H1 (cell line): ENCODE measurements at regions not wholly inside any gene's neighbourhood (a gene's known extent, or its start where the extent isn't known, plus 50 kb on each side); places are given as distances from the start of the nearest gene placed in this dataset.

Source experiments
- CTCF ChIA-PET: fragments of 300-600 bp; sonication (Branson Sonifier 250); formaldehyde crosslinking; loops from one replicate; lab custom pipeline; 2021; ENCODE audit not compliant: partially characterized antibody; lab: Charles Lee
- POLR2A ChIA-PET: fragments of 300-600 bp; sonication (Branson Sonifier 250); formaldehyde crosslinking; loops from one replicate; lab custom pipeline; 2021; ENCODE audit warnings: inconsistent platforms; ENCODE audit not compliant: partially characterized antibody; lab: Charles Lee
- DNase-seq, 2 experiments: peaks; one replicate each; pipeline versions ENCODE4 v3.0.0 to v3.0.0-alpha.2; 2010 to 2022; ENCODE audit warnings: low spot score in 2 of 2, low read depth in 1 of 2, mixed read lengths in 1 of 2
- FAIRE-seq: peaks from 2 replicates; lab custom pipeline; 2011; peaks lifted over from hg19 to GRCh38; lab: Jason Lieb, UNC
- H2AFZ ChIP-seq: 2 replicates; pipeline ENCODE4 v1.8.1; 2012; ENCODE audit warnings: low read length, inconsistent platforms
- H2AK5ac ChIP-seq: 2 replicates; pipeline ENCODE4 v1.6.1; 2013; ENCODE audit warnings: low read depth, low read length
- H2BK120ac ChIP-seq: replicated peaks from 2 replicates; pipeline ENCODE3; 2013; ENCODE audit warnings: low read depth, low read length, inconsistent platforms
- H2BK12ac ChIP-seq: 2 replicates; pipeline ENCODE4 v1.6.1; 2013; ENCODE audit warnings: low read depth, low read length
- H2BK15ac ChIP-seq: 2 replicates; pipeline ENCODE4 v1.6.1; 2013; ENCODE audit warnings: low read length
- H2BK20ac ChIP-seq: 2 replicates; pipeline ENCODE4 v1.6.1; 2013; ENCODE audit warnings: low read length
- H2BK5ac ChIP-seq: 2 replicates; pipeline ENCODE4 v1.6.1; 2013; ENCODE audit warnings: low read depth, low read length
- H3K14ac ChIP-seq: 2 replicates; pipeline ENCODE4 v1.6.1; 2013; ENCODE audit warnings: inconsistent platforms; ENCODE audit not compliant: insufficient read length
- H3K18ac ChIP-seq: 2 replicates; pipeline ENCODE4 v1.6.1; 2013; ENCODE audit warnings: low read length; ENCODE audit errors: extremely low read depth
- H3K23ac ChIP-seq: 2 replicates; pipeline ENCODE4 v1.6.1; 2013; ENCODE audit warnings: inconsistent platforms; ENCODE audit not compliant: insufficient read length
- H3K23me2 ChIP-seq: 2 replicates; pipeline ENCODE4 v1.6.1; 2013; ENCODE audit warnings: low read depth, low read length
- H3K27ac ChIP-seq: 2 replicates; pipeline ENCODE4 v1.6.1; 2011; ENCODE audit warnings: low read depth, low read length, inconsistent platforms
- H3K27me3 ChIP-seq, 4 experiments: replicated peaks in 1 of 4; 1 replicate in 1 of 4; 2 replicates in 3 of 4; pipeline versions ENCODE4 v1.6.1 to v1.8.1; 2011 to 2013; ENCODE audit warnings: low read length in 3 of 4, mild to moderate bottlenecking in 3 of 4, inconsistent platforms in 2 of 4, mixed read lengths in 2 of 4, moderate library complexity in 1 of 4; ENCODE audit not compliant: control insufficient read depth in 3 of 4, insufficient read depth in 3 of 4; ENCODE audit errors: extremely low read depth in 1 of 4
- H3K36me3 ChIP-seq, 4 experiments: 2 replicates each; pipeline versions ENCODE4 v1.6.1 to v1.8.1; 2011 to 2013; ENCODE audit warnings: mild to moderate bottlenecking in 4 of 4, low read length in 3 of 4, moderate library complexity in 2 of 4, control low read depth in 1 of 4, inconsistent platforms in 1 of 4; ENCODE audit not compliant: insufficient read depth in 4 of 4, control insufficient read depth in 2 of 4
- H3K4ac ChIP-seq: replicated peaks from 2 replicates; pipeline ENCODE3; 2013; ENCODE audit warnings: low read length, low read depth, mixed read lengths, inconsistent platforms; ENCODE audit not compliant: insufficient read length
- H3K4me1 ChIP-seq, 4 experiments: replicated peaks in 1 of 4; 1 replicate in 1 of 4; 2 replicates in 3 of 4; pipeline versions ENCODE4 v1.6.1 to v1.8.1; 2011 to 2013; ENCODE audit warnings: low read length in 3 of 4, inconsistent platforms in 2 of 4, mixed read lengths in 1 of 4; ENCODE audit not compliant: insufficient read depth in 4 of 4, control insufficient read depth in 3 of 4
- H3K4me2 ChIP-seq, 2 experiments: 2 replicates each; pipeline versions ENCODE4 v1.6.1 to v1.8.1; 2011 to 2013; ENCODE audit warnings: low read depth in 2 of 2, low read length in 2 of 2, control low read depth in 1 of 2, inconsistent platforms in 1 of 2, mild to moderate bottlenecking in 1 of 2; ENCODE audit not compliant: insufficient read depth in 1 of 2
- H3K4me3 ChIP-seq, 4 experiments: fragments of 200-600, 300-600 bp in 1 of 4; sonication (generic), shearing (Covaris generic), sonication (Bioruptor Twin) in 1 of 4; 2 replicates each; pipeline versions ENCODE4 v1.5.1 to v1.8.1; 2011 to 2016; ENCODE audit warnings: low read length in 4 of 4, low read depth in 3 of 4, control low read depth in 2 of 4, inconsistent platforms in 2 of 4, mild to moderate bottlenecking in 2 of 4, mixed read lengths in 1 of 4, moderate library complexity in 1 of 4; ENCODE audit not compliant: insufficient read depth in 2 of 4; ENCODE audit errors: extremely low read depth in 1 of 4
- H3K56ac ChIP-seq: replicated peaks from 2 replicates; pipeline ENCODE3; 2013; ENCODE audit warnings: low read depth, mild to moderate bottlenecking, mixed read lengths, low read length, inconsistent platforms; ENCODE audit not compliant: insufficient read length
- H3K79me1 ChIP-seq: 2 replicates; pipeline ENCODE4 v1.6.1; 2013; ENCODE audit warnings: low read depth, low read length, control low read depth
- H3K79me2 ChIP-seq, 2 experiments: 2 replicates each; pipeline versions ENCODE4 v1.6.1 to v1.8.1; 2012 to 2013; ENCODE audit warnings: low read length in 2 of 2, mild to moderate bottlenecking in 2 of 2, inconsistent platforms in 1 of 2; ENCODE audit not compliant: insufficient read depth in 2 of 2, control insufficient read depth in 1 of 2
- H3K9ac ChIP-seq, 4 experiments: replicated peaks in 1 of 4; 1 replicate in 1 of 4; 2 replicates in 3 of 4; pipeline versions ENCODE4 v1.6.1 to v1.8.1; 2011 to 2013; ENCODE audit warnings: low read depth in 3 of 4, low read length in 3 of 4, control low read depth in 2 of 4, mild to moderate bottlenecking in 2 of 4, moderate library complexity in 2 of 4, inconsistent platforms in 1 of 4; ENCODE audit errors: extremely low read depth in 1 of 4
- H3K9me3 ChIP-seq, 2 experiments: 2 replicates each; pipeline versions ENCODE4 v1.6.1 to v1.8.1; 2012 to 2013; ENCODE audit warnings: mild to moderate bottlenecking in 2 of 2, moderate library complexity in 2 of 2, control low read depth in 1 of 2, inconsistent platforms in 1 of 2, low read depth in 1 of 2, low read length in 1 of 2, mixed read lengths in 1 of 2; ENCODE audit not compliant: insufficient read depth in 2 of 2
- H4K20me1 ChIP-seq, 2 experiments: replicated peaks in 1 of 2; 2 replicates each; pipeline versions ENCODE3 to v1.8.1; 2011 to 2013; ENCODE audit warnings: inconsistent platforms in 2 of 2, low read length in 2 of 2, mild to moderate bottlenecking in 1 of 2; ENCODE audit not compliant: insufficient read depth in 2 of 2, control insufficient read depth in 1 of 2
- H4K5ac ChIP-seq: 2 replicates; pipeline ENCODE4 v1.6.1; 2013; ENCODE audit warnings: low read length, low read depth, mixed read lengths, inconsistent platforms; ENCODE audit not compliant: insufficient read length
- H4K8ac ChIP-seq: 2 replicates; pipeline ENCODE4 v1.8.0; 2013; ENCODE audit warnings: mild to moderate bottlenecking, moderate library complexity, low read length, inconsistent platforms; ENCODE audit not compliant: insufficient read depth; ENCODE audit errors: extremely low read depth
- H4K91ac ChIP-seq: replicated peaks from 2 replicates; pipeline ENCODE3; 2013; ENCODE audit warnings: low read length, mixed read lengths, inconsistent platforms; ENCODE audit not compliant: insufficient read length
- CBX8 ChIP-seq: fragments of 300-800, 300-1000 bp; sonication (generic); IDR thresholded peaks from 2 replicates; pipeline ENCODE4 v1.7.1; 2016; ENCODE audit warnings: low read depth, low read length, borderline replicate concordance
- CHD2 ChIP-seq: IDR thresholded peaks from 2 replicates; pipeline ENCODE4 v1.6.1; 2012; ENCODE audit warnings: low read length, improper control_type of control experiment
- CTBP2 ChIP-seq: IDR thresholded peaks from 2 replicates; pipeline ENCODE4 v1.7.0; 2011; ENCODE audit warnings: borderline replicate concordance, mild to moderate bottlenecking, moderate library complexity, mixed read lengths, low read length; ENCODE audit not compliant: insufficient read depth, insufficient read length
- HDAC2 ChIP-seq, 2 experiments: fragments of 300-600 bp in 1 of 2; sonication (generic) in 1 of 2; IDR thresholded peaks; 2 replicates each; pipeline ENCODE4 v1.6.1; 2011 to 2012; ENCODE audit warnings: low read depth in 2 of 2, low read length in 2 of 2, mild to moderate bottlenecking in 2 of 2, moderate library complexity in 2 of 2, borderline replicate concordance in 1 of 2, inconsistent platforms in 1 of 2
- JUND ChIP-seq: IDR thresholded peaks from 2 replicates; pipeline ENCODE4 v1.6.1; 2011; ENCODE audit warnings: mild to moderate bottlenecking, improper control_type of control experiment, low read length
- NANOG ChIP-seq: IDR thresholded peaks from 2 replicates; pipeline ENCODE4 v1.6.1; 2011; ENCODE audit warnings: low read length, low read depth, mild to moderate bottlenecking, inconsistent platforms; ENCODE audit not compliant: insufficient read depth, poor library complexity, severe bottlenecking
- PHF8 ChIP-seq: fragments of 200-600 bp; sonication (generic); conservative IDR thresholded peaks from 2 replicates; pipeline ENCODE4 v1.7.1; 2012; ENCODE audit warnings: low read depth, mild to moderate bottlenecking, inconsistent platforms, low read length, moderate library complexity
- SAP30 ChIP-seq: fragments of 300-600 bp; sonication (generic); IDR thresholded peaks from 2 replicates; pipeline ENCODE4 v1.7.1; 2012; ENCODE audit warnings: low read length, moderate library complexity, mild to moderate bottlenecking, inconsistent platforms; ENCODE audit not compliant: insufficient read depth, insufficient replicate concordance
- SIN3A ChIP-seq, 2 experiments: IDR thresholded peaks in 1 of 2; conservative IDR thresholded peaks in 1 of 2; 2 replicates each; pipeline ENCODE4 v1.6.1; 2011 to 2012; ENCODE audit warnings: low read length in 2 of 2, improper control_type of control experiment in 1 of 2, low read depth in 1 of 2, mild to moderate bottlenecking in 1 of 2
- SP4 ChIP-seq: IDR thresholded peaks from 2 replicates; pipeline ENCODE4 v1.6.1; 2012; ENCODE audit warnings: low read length, inconsistent platforms
- TAF1 ChIP-seq: IDR thresholded peaks from 2 replicates; pipeline ENCODE4 v1.6.1; 2011; ENCODE audit warnings: mild to moderate bottlenecking, low read depth, low read length
- USF2 ChIP-seq: IDR thresholded peaks from 2 replicates; pipeline ENCODE4 v1.6.1; 2011; ENCODE audit warnings: low read length, improper control_type of control experiment
- WGBS, 2 experiments: shearing (Covaris generic) in 1 of 2; methylation state at CpG; one replicate each; pipeline versions ENCODE4 v1.1.6 to v1.1.7; 2013 to 2015; ENCODE audit warnings: low lambda C conversion rate in 2 of 2, mixed read lengths in 2 of 2, inconsistent platforms in 1 of 2, low coverage in 1 of 2, missing lambda C conversion rate in 1 of 2; ENCODE audit not compliant: insufficient replicate concordance in 2 of 2, insufficient coverage in 1 of 2, insufficient read length in 1 of 2; ENCODE audit errors: extremely low coverage in 1 of 2, missing lambda C conversion rate in 1 of 2; 5-methylcytosine and 5-hydroxymethylcytosine counted together

- CTCF ChIA-PET, result interaction anchor here (0.6 to 1.2 kb wide), 3 partner anchors 25 to 146 kb away, joined by 3 to 4 read pairs (median 3); no protein-coding TSS in a partner anchor
- no peak for FAIRE-seq
- TF ChIP-seq PHF8 (no peak), HDAC2 (IDR thresholded peaks at IDR 0.05; ENCODE audit: borderline replicate concordance in 1 of 2, low read depth in 2 of 2, low read length in 2 of 2) (no peak), TAF1 (no peak), USF2 (no peak), SAP30 (no peak), JUND (no peak), CBX8 (no peak), SIN3A (conservative IDR thresholded peaks at IDR 0.05 in 1 of 2, IDR thresholded peaks at IDR 0.05 in 1 of 2; ENCODE audit: low read depth in 1 of 2, low read length in 2 of 2) (no peak), CHD2 (no peak), NANOG (no peak), CTBP2 (no peak), SP4 (no peak)
These were observed 121.6 kb downstream of the SOX4 start for GRCh38 chr6:21715180-21715579.

More at GRCh38 chr6:21715180-21715579, 121.6 kb downstream of the SOX4 start:
- no peak overlapping the region for H2AK5ac ChIP-seq
- H3K9me3 ChIP-seq, result no peaks in the 10 kb centered on the region
- H2BK15ac ChIP-seq, result no peak overlapping the region
- H3K4me3 ChIP-seq, result no peak overlapping the region
- H3K56ac ChIP-seq, result no peak overlapping the region
- no peak overlapping the region for H3K18ac ChIP-seq
- H4K5ac ChIP-seq, result no peak overlapping the region
- H2BK5ac ChIP-seq, result no peak overlapping the region
- peaks cover 0 to 5% (median 1%) of the 10 kb centered on the region in 4 experiments; a peak in 3 of 8 replicates for H3K36me3 ChIP-seq
- H3K4me2 ChIP-seq, result no peak overlapping the region
- H2AFZ ChIP-seq, result no peak overlapping the region
- 95% methylated on average over 5 of the region's 5 CpGs; no CpG with 5 or more reads in 1 of the 2 experiments for WGBS, 2 experiments
- H3K23ac ChIP-seq, result no peak overlapping the region
- no peak overlapping the region for H2BK20ac ChIP-seq
- no peak overlapping the region for H2BK12ac ChIP-seq
- H3K4me1 ChIP-seq, result peaks cover 0 to 18% (median 10%) of the 10 kb centered on the region in 4 experiments; a peak in 5 of 7 replicates
- no peak overlapping the region for H4K8ac ChIP-seq
- POLR2A ChIA-PET, result interaction anchor here (0.8 kb wide), 1 partner anchor 13 kb away, joined by 3 read pairs; no protein-coding TSS in a partner anchor
- H2BK120ac ChIP-seq, result no peak overlapping the region
- no peaks in the 10 kb centered on the region for H3K27me3 ChIP-seq
- peaks cover 3% of the 10 kb centered on the region; the same call in 1 of the 2 replicates for H3K79me1 ChIP-seq
- no peak overlapping the region for H3K9ac ChIP-seq
- no peak overlapping the region for H4K91ac ChIP-seq
- H3K79me2 ChIP-seq, result peaks cover 33 to 97% of the 10 kb centered on the region in 2 experiments
- H3K23me2 ChIP-seq, result peaks cover 3% of the 10 kb centered on the region; the same call in 1 of the 2 replicates
- no peak overlapping the region for H3K4ac ChIP-seq
- DNase-seq, result no peak
- peaks cover 6 to 7% of the 10 kb centered on the region in 2 experiments for H4K20me1 ChIP-seq
- H3K14ac ChIP-seq, result no peak overlapping the region
- H3K27ac ChIP-seq, result no peak overlapping the region
